HG02885 (cell line): ENCODE measurements at regions not wholly inside any gene's neighbourhood (a gene's known extent, or its start where the extent isn't known, plus 50 kb on each side); places are given as distances from the start of the nearest gene placed in this dataset.

Source experiments
- ATAC-seq: cut with Tn5 transposase; IDR thresholded peaks from one replicate; pipeline ENCODE4 v1.9.1; 2021; ENCODE audit warnings: mild to moderate bottlenecking; ENCODE audit not compliant: unreplicated experiment, poor library complexity

- no peak for ATAC-seq
Measured at GRCh38 chr2:832635-833034, 118.0 kb upstream of the SNTG2 start.

DNA sequence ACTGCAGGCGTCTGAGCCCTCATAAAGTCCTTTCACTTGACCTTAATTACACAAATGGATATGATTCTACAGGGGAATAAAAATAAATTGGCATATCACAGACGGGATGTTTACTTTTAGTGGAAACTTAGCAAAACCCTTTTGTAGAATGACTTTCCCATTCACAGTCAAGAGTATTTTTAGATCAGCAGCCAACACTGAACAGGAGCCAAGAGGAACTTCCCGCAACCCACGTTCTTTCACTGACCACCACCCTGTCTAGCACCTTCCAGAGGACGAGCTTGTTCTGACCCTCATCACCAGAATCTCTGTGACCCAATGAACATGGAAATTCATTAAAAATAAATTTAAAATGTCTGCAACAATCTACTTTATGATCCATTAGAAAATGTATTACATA, 119.0 kb upstream of the SNTG2 start:
- no peak for ATAC-seq

GRCh38 chr2:831225-831536, 119.5 kb upstream of the SNTG2 start:
- no peak for ATAC-seq

DNA sequence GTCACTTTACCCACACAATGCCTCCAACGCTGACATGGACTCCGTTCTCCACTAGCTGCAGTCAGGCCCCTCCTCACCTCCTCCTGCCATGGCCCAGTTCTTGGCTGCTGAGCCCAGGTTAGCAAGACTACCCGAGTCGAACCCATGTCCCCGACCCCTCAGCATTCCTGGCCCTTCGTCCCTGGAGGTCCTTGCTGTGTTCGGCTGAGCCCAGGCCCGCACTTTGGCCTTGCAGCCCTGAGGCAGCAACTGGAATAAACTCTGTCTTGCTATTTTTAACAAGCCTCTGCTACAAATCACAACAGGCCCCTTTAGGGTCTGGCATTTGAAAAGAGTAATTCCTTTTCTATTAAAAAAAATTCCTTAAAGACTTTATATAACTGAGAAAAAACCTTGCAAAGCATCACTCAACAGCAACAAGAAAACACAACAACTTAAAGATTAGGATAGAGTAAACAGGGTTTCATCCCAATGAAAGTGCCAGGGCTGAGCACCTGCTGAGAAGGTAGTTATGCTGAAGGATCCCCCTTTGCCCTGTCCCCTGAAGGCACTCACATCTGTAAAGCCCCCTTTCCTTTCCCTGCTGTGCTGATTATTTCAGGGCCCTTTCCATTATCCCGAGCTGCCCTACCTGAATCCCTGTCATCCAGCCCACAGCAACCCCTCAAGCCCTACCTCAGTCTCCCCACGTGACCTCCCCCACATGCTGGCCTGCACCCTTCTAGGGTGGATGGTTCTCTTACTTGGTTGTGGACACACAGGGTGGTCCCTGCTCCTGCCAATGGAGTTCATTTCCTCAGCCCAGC, 120.0 kb upstream of the SNTG2 start:
- ATAC-seq: no peak

GRCh38 chr2:829047-829446, 121.6 kb upstream of the SNTG2 start:
- ATAC-seq: no peak

DNA sequence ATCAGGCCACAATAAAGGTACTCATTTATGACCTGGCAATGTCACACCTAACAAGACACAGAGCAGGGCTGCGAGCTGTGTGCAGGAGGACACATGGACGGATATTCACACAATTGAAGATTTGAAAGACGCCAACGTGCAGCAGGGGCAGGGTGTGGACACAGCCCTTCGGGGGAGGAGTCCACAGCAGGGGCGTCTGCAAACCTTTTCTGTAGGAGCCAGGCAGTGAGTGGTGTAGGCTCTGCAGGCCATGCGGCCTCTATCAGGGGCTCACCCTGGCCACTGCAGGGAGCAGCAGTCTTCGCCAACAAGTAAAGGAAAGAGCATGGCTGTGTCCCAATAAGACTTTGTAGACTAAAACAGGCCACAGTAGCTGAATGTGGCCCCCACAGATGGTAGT, 125.7 kb upstream of the SNTG2 start:
- ATAC-seq: no peak

- no peak for ATAC-seq
Measured at GRCh38 chr2:824524-824923, 126.1 kb upstream of the SNTG2 start.

DNA sequence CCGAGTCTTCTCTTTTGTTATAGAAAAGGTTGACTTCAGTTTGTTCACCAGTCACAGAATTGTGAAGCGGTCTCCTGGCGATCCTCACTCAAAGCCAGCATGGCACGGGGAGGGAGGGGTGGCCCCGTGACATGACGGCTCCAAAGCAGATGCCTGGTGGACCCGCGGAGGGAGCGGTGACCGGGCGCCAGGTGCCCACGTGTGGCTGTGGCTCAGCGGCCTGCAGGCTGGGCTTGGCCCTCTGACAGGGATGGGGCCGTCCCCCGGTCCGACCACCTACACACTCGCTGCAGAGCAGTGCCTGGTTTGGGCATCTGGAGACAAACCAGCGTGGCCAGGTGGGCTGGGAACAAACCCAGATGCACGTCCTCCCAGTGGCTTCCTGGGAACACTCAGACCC, 129.1 kb upstream of the SNTG2 start:
- no peak for ATAC-seq

GRCh38 chr2:819601-820000, 131.0 kb upstream of the SNTG2 start:
- no peak for ATAC-seq

GRCh38 chr2:819121-819520, 131.5 kb upstream of the SNTG2 start:
- ATAC-seq: no peak

GRCh38 chr2:817336-818015, 133.2 kb upstream of the SNTG2 start:
- ATAC-seq: no peak

DNA sequence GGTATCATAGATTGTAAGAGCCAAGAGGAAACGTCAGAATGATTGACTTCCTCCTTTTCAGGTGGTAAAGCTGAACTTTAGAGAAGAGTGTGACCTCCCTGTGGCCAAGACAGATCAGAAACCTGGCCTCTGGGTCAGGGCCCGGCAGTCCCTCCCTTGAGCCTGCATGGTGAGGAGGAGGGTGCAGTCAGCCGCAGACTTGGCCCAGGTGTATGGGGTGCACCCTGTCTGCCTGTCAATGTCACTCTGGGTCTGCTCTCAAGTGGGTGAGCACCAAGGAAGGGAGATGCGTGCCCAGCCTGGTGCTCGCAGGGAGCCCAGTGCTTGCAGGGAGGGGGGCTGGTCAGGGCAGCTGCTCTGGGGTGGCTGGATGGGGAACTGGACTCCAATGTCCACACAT, 134.4 kb upstream of the SNTG2 start:
- ATAC-seq: no peak

DNA sequence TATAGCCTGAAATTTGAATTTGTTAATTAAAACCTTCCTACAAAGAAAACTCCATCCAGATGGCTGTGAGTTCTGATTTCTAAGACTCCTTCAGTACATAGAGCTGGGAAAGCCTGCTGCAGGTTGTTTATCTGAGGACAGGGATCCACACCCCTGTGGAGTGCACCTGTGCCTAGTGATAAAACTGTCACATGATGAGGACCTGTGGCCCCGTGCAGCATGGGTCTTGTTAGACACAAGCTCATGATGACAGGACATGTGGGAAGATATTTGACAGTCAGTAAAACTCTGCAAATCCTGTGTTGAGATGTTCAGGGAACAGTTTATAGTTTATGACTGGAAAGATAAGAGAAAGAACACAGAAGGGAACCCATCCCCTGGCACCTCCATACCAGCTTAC, 133.2 kb upstream of the TMEM18 start:
- no peak for ATAC-seq

GRCh38 chr2:807300-807699, 130.1 kb upstream of the TMEM18 start:
- no peak for ATAC-seq

GRCh38 chr2:805664-806063, 128.5 kb upstream of the TMEM18 start:
- ATAC-seq: no peak

DNA sequence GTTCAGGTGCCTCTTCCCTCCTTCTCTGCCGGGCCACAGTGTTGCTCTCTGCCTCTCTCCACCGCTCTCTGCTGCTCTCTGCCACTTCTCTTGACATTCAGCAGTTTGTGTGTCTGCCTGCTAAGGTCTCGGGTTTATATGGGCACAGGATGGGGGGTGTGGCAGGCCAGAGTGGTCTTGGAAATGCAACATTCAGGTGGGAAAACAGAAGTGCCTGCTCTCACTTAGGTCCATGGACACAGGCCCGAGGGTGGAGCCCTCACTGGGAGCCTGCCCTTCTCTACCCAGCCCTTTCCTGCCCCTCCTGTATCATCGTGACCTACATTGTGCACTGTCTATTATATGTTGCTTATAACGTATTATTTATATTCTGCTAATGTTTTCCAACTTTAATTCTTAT, 120.8 kb upstream of the TMEM18 start:
- no peak for ATAC-seq

DNA sequence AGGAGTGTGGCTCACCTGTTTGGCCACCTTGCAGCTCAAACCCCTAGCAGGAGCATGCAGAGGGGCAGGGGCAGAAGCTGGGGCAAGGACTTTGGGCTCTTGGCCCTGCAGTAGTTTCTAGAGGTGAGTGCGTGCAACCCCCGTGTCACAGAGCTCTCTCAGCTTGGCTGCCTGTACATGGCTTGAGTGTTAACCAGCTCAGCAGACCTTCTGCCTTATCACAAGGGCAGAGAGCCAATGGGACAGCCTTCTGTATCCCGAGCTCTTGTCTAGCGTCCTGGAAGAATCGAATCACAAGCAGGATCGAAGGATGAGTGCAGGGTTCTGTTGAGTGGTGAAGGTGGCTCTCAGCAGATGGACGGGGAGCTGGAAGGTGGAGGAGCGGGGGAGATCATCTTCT, 120.3 kb upstream of the TMEM18 start:
- no peak for ATAC-seq

DNA sequence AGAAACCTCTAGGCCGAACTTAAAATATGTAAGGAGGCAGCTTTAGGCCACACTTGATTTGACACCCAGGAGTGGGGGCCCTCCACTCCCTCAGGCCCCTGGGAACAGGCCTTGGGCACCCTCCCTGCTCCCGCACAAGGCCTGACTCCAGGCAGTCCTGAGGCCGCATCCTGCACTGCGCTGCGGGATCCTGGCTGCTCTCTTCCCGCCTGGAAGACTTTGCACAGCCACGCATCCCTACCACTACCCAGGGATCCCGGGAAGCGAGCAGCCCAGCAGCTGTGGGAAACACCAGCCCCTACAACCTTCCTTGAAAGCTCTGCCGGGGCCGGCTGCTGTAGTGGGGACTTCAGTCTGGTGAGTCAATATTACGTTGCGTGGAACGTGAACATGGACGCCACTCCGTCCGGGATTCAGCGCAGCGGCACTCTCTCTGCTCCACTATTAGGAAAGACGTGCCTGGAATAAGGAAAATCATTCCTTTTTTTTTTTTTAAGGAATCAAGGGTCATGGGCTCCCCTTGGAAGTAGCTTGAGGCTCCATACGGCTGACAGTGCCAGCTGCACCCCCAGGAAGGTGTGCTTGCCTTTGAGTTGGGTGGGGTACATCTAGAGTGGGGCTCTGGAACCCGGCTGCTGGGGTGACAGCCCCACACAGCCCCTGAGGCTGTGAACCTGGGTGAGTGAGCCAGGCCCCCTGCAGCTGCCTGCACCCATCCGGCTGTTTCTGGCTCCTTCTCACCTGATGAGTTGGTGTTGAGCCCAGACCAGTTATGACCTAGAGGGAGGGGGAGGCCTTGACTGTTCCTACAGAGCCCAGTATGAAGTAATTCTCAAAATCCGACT, 119.2 kb upstream of the TMEM18 start:
- ATAC-seq: no peak

GRCh38 chr2:795531-796041, 118.4 kb upstream of the TMEM18 start:
- no peak for ATAC-seq

GRCh38 chr2:794554-795241, 117.5 kb upstream of the TMEM18 start:
- ATAC-seq: no peak

DNA sequence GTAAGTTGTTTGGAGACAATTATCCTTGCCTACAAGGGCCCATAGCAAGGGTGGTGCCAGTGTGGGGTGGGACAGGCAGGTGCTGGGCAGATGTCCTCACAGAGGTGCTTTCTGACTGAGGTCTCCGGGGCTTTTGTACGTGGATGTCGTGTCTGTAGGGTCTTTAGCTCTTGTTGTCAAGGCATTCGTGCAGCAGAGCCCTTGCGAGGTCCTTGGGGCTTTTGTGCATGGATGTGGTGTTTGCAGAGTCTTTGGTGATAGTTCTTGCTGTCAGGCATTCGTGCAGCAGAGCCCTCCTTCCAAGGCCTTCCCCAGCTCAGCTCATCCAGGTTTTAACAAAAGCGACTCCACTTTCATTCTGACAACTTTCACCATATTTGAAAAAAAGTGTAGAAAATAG, 116.0 kb upstream of the TMEM18 start:
- no peak for ATAC-seq
